Hepatocyte (in vitro differentiated cells): ENCODE measurements at regions not wholly inside any gene's neighbourhood (a gene's known extent, or its start where the extent isn't known, plus 50 kb on each side); places are given as distances from the start of the nearest gene placed in this dataset.

Source experiments
- DNase-seq: peaks from one replicate; pipeline ENCODE4 v3.0.0-alpha.2; 2016; ENCODE audit warnings: low spot score
- H2AFZ ChIP-seq: fragments of 200-600 bp; sonication (generic); 2 replicates; pipeline ENCODE4 v1.6.0; 2016; ENCODE audit warnings: antibody characterized with exemption, mild to moderate bottlenecking
- H3K27ac ChIP-seq: fragments of 200-600 bp; sonication (generic); 2 replicates; pipeline ENCODE4 v1.5.1; 2016; ENCODE audit warnings: mild to moderate bottlenecking
- H3K27me3 ChIP-seq: fragments of 200-600 bp; sonication (generic); 2 replicates; pipeline ENCODE4 v1.6.1; 2016
- H3K36me3 ChIP-seq: fragments of 200-600 bp; sonication (generic); replicated peaks from 2 replicates; pipeline ENCODE4 v1.5.1; 2016; ENCODE audit warnings: low read depth; ENCODE audit not compliant: insufficient read depth
- H3K4me1 ChIP-seq: fragments of 200-600 bp; sonication (generic); 2 replicates; pipeline ENCODE4 v1.5.1; 2016; ENCODE audit warnings: mild to moderate bottlenecking, moderate library complexity; ENCODE audit not compliant: insufficient read depth
- H3K4me2 ChIP-seq: fragments of 200-600 bp; sonication (generic); 2 replicates; pipeline ENCODE4 v1.6.0; 2016
- H3K4me3 ChIP-seq: fragments of 200-600 bp; sonication (generic); 2 replicates; pipeline ENCODE4 v1.5.1; 2016; ENCODE audit warnings: mild to moderate bottlenecking
- H3K79me2 ChIP-seq: fragments of 200-600 bp; sonication (generic); 2 replicates; pipeline ENCODE4 v1.6.0; 2017; ENCODE audit warnings: mild to moderate bottlenecking
- H3K9me2 ChIP-seq: fragments of 200-600 bp; sonication (generic); replicated peaks from 2 replicates; pipeline ENCODE4 v1.6.0; 2017; ENCODE audit warnings: mild to moderate bottlenecking; ENCODE audit not compliant: insufficient read depth
- H3K9me3 ChIP-seq: fragments of 200-600 bp; sonication (generic); 2 replicates; pipeline ENCODE4 v1.5.1; 2016; ENCODE audit warnings: low read depth, mild to moderate bottlenecking
- H4K20me1 ChIP-seq: fragments of 200-600 bp; sonication (generic); 2 replicates; pipeline ENCODE4 v1.6.0; 2016; ENCODE audit warnings: mild to moderate bottlenecking; ENCODE audit not compliant: insufficient read depth, poor library complexity, severe bottlenecking
- EZH2 ChIP-seq: fragments of 200-600 bp; sonication (generic); IDR thresholded peaks from 2 replicates; pipeline ENCODE4 v1.6.1; 2016; ENCODE audit warnings: antibody characterized with exemption, mild to moderate bottlenecking, borderline replicate concordance
- EZH2phosphoT487 ChIP-seq: fragments of 200-600 bp; sonication (generic); IDR thresholded peaks from one replicate; pipeline ENCODE4 v1.6.1; 2018; ENCODE audit warnings: antibody characterized with exemption, mild to moderate bottlenecking, low read depth, moderate library complexity; ENCODE audit not compliant: unreplicated experiment, severe bottlenecking
- WGBS: methylation state at CpG from one replicate; pipeline ENCODE4 v1.1.6; 2016; ENCODE audit warnings: low lambda C conversion rate; ENCODE audit errors: missing lambda C conversion rate; 5-methylcytosine and 5-hydroxymethylcytosine counted together
- TF ChIP-seq, protein P1 (sequence below): fragments of 200-600 bp; sonication (generic); IDR thresholded peaks from 2 replicates; pipeline ENCODE4 v1.5.1; 2016; ENCODE audit warnings: antibody characterized with exemption, mild to moderate bottlenecking; ENCODE audit not compliant: poor library complexity

GRCh38 chr19:29311191-29311790 lies 98.3 kb upstream of the UQCRFS1 start:
- H3K4me3 ChIP-seq: no peak overlapping the region
- no peak overlapping the region for H2AFZ ChIP-seq
- no peaks in the 10 kb centered on the region for H3K9me2 ChIP-seq
- H3K36me3 ChIP-seq: no peaks in the 10 kb centered on the region
- TF ChIP-seq EZH2phosphoT487 (no peak), EZH2 (no peak)
- TF ChIP-seq, protein P1, sequence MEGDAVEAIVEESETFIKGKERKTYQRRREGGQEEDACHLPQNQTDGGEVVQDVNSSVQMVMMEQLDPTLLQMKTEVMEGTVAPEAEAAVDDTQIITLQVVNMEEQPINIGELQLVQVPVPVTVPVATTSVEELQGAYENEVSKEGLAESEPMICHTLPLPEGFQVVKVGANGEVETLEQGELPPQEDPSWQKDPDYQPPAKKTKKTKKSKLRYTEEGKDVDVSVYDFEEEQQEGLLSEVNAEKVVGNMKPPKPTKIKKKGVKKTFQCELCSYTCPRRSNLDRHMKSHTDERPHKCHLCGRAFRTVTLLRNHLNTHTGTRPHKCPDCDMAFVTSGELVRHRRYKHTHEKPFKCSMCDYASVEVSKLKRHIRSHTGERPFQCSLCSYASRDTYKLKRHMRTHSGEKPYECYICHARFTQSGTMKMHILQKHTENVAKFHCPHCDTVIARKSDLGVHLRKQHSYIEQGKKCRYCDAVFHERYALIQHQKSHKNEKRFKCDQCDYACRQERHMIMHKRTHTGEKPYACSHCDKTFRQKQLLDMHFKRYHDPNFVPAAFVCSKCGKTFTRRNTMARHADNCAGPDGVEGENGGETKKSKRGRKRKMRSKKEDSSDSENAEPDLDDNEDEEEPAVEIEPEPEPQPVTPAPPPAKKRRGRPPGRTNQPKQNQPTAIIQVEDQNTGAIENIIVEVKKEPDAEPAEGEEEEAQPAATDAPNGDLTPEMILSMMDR: no peak
- H3K4me2 ChIP-seq: no peak overlapping the region
- 59% methylated on average over 14 of the region's 14 CpGs for WGBS
- no peak for DNase-seq
- no peak overlapping the region for H3K27ac ChIP-seq
- no peaks in the 10 kb centered on the region for H3K9me3 ChIP-seq
- no peaks in the 10 kb centered on the region for H4K20me1 ChIP-seq
- H3K27me3 ChIP-seq: peaks cover 11% of the 10 kb centered on the region
- H3K4me1 ChIP-seq: no peaks in the 10 kb centered on the region
- H3K79me2 ChIP-seq: no peaks in the 10 kb centered on the region

DNA sequence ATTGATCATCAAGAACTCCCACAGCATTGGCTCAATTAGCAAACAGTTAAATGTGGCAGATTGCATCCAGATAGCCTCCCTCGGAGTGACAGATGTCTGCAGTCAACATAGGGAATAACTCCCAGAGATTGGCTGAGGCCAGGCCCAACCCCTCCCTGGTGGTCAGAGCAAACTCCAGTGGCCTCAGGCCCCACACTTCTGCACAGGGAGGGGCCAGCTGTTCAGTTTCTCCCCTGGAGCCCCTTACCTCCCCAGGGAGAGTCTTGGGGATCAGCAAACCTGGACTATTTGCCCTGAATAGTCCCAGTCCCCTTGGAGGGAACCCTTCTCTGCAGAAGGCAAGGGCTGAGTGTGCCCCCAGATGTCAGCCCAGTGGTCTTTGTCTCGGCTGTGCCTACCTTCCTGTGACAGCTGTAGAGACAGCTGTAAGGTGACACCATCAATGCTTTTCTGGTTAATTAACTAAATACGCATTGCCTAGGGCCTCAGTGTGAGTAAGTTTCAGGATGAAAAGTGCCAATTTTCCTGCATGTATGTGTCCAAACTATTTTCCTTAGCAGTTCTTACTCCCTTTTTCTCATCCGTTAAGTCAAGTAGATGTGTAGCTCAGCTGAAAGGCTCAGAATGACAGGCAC lies 102.7 kb upstream of the UQCRFS1 start:
- H3K27me3 ChIP-seq: no peaks in the 10 kb centered on the region
- no peak overlapping the region for H3K4me3 ChIP-seq
- H3K4me1 ChIP-seq: no peaks in the 10 kb centered on the region
- no peak for DNase-seq
- H3K27ac ChIP-seq: no peak overlapping the region
- TF ChIP-seq, protein P1: no peak
- TF ChIP-seq EZH2: no peak
- TF ChIP-seq EZH2phosphoT487: no peak
- H3K4me2 ChIP-seq: no peak overlapping the region
- no peaks in the 10 kb centered on the region for H4K20me1 ChIP-seq
- H2AFZ ChIP-seq: no peak overlapping the region
- no peaks in the 10 kb centered on the region for H3K9me3 ChIP-seq
- no peaks in the 10 kb centered on the region for H3K36me3 ChIP-seq
- H3K9me2 ChIP-seq: no peaks in the 10 kb centered on the region
- WGBS: 47% methylated on average over 4 of the region's 4 CpGs
- no peaks in the 10 kb centered on the region for H3K79me2 ChIP-seq

- DNase-seq: no peak
- Histone ChIP-seq H3K9me3 (no peaks in the 10 kb centered on the region), H3K4me2 (no peak overlapping the region), H4K20me1 (no peaks in the 10 kb centered on the region), H3K9me2 (no peaks in the 10 kb centered on the region), H3K4me3 (no peak overlapping the region), H3K36me3 (no peaks in the 10 kb centered on the region), H2AFZ (no peak overlapping the region), H3K27ac (no peak overlapping the region), H3K79me2 (no peaks in the 10 kb centered on the region), H3K27me3 (no peaks in the 10 kb centered on the region), H3K4me1 (no peaks in the 10 kb centered on the region)
- TF ChIP-seq, protein P1: no peak
- TF ChIP-seq EZH2phosphoT487 (no peak), EZH2 (no peak)
- WGBS: 83% methylated on average over 6 of the region's 6 CpGs
Measured at GRCh38 chr19:29318581-29318980, 105.6 kb upstream of the UQCRFS1 start.
